ENCODE measurements at regions not wholly inside any gene's neighbourhood (a gene's known extent, or its start where the extent isn't known, plus 50 kb on each side); places are given as distances from the start of the nearest gene placed in this dataset.

GRCh38 chr7:125877246-125877645 lies 947.6 kb upstream of the POT1 start:
- Mint-ChIP-seq H3K4me3 (ENCODE audit: low read depth) (no peak overlapping the region), H3K4me1 (ENCODE audit: low read depth) (no peaks in the 10 kb centered on the region), H3K9me3 (ENCODE audit: low read depth) (peaks cover 13% of the 10 kb centered on the region), H3K27me3 (no peaks in the 10 kb centered on the region), H3K27ac (no peak overlapping the region), H3K36me3 (ENCODE audit: insufficient read depth) (no peaks in the 10 kb centered on the region)
- TF ChIP-seq CTCF (IDR thresholded peaks at IDR 0.05; ENCODE audit: unreplicated experiment): no peak
- no peak for DNase-seq (ENCODE audit: low spot score, unreplicated experiment)

GRCh38 chr7:125876431-125876830 lies 946.8 kb upstream of the POT1 start:
- no peaks in the 10 kb centered on the region for H3K27me3 Mint-ChIP-seq
- no peak overlapping the region for H3K4me3 Mint-ChIP-seq (ENCODE audit: low read depth)

DNA sequence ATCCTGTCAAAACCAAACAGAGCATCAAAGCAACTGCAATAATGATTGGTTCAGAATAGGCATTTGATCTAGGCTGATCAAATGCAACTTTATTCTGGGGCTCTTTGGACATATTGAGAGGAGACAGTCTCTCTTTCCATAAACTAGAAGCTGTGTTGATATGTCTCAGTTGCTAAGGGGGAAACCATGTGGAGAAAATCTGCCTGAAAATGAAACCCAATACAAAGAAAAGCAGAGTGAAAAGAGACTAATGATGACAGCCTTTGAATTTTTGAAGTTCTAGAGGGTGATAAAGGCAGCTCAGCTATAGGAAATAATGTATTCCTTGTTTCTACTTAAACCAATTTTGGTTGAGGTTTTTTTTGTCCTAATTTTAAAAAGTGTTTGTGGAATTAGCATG lies 941.8 kb upstream of the POT1 start:
- Mint-ChIP-seq H3K4me1 (ENCODE audit: low read depth) (no peaks in the 10 kb centered on the region), H3K27ac (no peak overlapping the region), H3K4me3 (ENCODE audit: low read depth) (no peak overlapping the region), H3K36me3 (ENCODE audit: insufficient read depth) (no peaks in the 10 kb centered on the region), H3K9me3 (ENCODE audit: low read depth) (peaks cover 6% of the 10 kb centered on the region), H3K27me3 (no peaks in the 10 kb centered on the region)
- TF ChIP-seq CTCF (IDR thresholded peaks at IDR 0.05; ENCODE audit: unreplicated experiment): no peak
- DNase-seq (ENCODE audit: low spot score, unreplicated experiment): no peak

More at GRCh38 chr7:125876431-125876830, 946.8 kb upstream of the POT1 start:
- Mint-ChIP-seq H3K9me3 (ENCODE audit: low read depth) (peaks cover 13% of the 10 kb centered on the region), H3K36me3 (ENCODE audit: insufficient read depth) (no peaks in the 10 kb centered on the region), H3K27ac (no peak overlapping the region), H3K4me1 (ENCODE audit: low read depth) (no peaks in the 10 kb centered on the region)
- DNase-seq (ENCODE audit: low spot score, unreplicated experiment): no peak
- TF ChIP-seq CTCF (IDR thresholded peaks at IDR 0.05; ENCODE audit: unreplicated experiment): no peak

DNA sequence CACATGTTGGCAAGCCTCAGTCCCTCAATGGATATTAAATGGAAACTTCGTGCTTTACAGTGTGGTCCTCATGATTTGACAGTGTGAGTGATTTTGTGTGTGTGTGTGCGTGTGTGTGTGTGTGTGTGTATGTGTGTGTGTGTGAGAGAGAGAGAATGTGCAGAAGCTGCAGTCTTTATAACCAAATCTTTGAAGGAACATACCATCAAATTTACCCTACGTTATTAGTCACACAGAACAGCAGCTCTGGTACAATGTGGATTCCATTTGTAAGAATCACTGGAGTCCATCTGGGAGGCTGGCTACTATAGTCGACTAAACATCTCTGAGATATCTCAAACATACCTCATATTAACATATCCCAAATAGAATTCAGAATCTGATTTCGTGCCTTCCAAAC lies 928.0 kb upstream of the POT1 start:
- TF ChIP-seq CTCF (IDR thresholded peaks at IDR 0.05; ENCODE audit: unreplicated experiment): no peak
- H3K4me1 Mint-ChIP-seq (ENCODE audit: low read depth): no peaks in the 10 kb centered on the region
- no peak for DNase-seq (ENCODE audit: low spot score, unreplicated experiment)
- no peak overlapping the region for H3K27ac Mint-ChIP-seq
- no peaks in the 10 kb centered on the region for H3K27me3 Mint-ChIP-seq
- no peak overlapping the region for H3K4me3 Mint-ChIP-seq (ENCODE audit: low read depth)
- no peaks in the 10 kb centered on the region for H3K36me3 Mint-ChIP-seq (ENCODE audit: insufficient read depth)
- H3K9me3 Mint-ChIP-seq (ENCODE audit: low read depth): peaks cover 4% of the 10 kb centered on the region

- no peak overlapping the region for H3K27ac Mint-ChIP-seq
- H3K9me3 Mint-ChIP-seq (ENCODE audit: low read depth): peaks cover 10% of the 10 kb centered on the region
- no peak for DNase-seq (ENCODE audit: low spot score, unreplicated experiment)
- no peak for TF ChIP-seq CTCF (IDR thresholded peaks at IDR 0.05; ENCODE audit: unreplicated experiment)
- no peak overlapping the region for H3K4me3 Mint-ChIP-seq (ENCODE audit: low read depth)
- H3K36me3 Mint-ChIP-seq (ENCODE audit: insufficient read depth): no peaks in the 10 kb centered on the region
- no peaks in the 10 kb centered on the region for H3K4me1 Mint-ChIP-seq (ENCODE audit: low read depth)
- no peaks in the 10 kb centered on the region for H3K27me3 Mint-ChIP-seq
These were observed 918.5 kb upstream of the POT1 start for GRCh38 chr7:125848157-125848556.

Data from progenitor cell of endocrine pancreas (in vitro differentiated cells).